Uterus (tissue), 3 donors: ENCODE measurements at regions not wholly inside any gene's neighbourhood (a gene's known extent, or its start where the extent isn't known, plus 50 kb on each side); places are given as distances from the start of the nearest gene placed in this dataset.

Source experiments
- DNase-seq, 2 donors: peaks; one replicate each; pipeline ENCODE4 v3.0.0-alpha.2; 2019 to 2020
- H3K27ac ChIP-seq, 2 donors: fragments of 200-600 bp; sonication (generic); 1 replicate in 1 of 2; 2 replicates in 1 of 2; pipeline ENCODE4 v1.5.1; 2016 to 2018
- H3K27me3 ChIP-seq, 2 donors: fragments of 200-600 bp; sonication (generic); one replicate each; pipeline ENCODE4 v1.5.1; 2018 to 2019; ENCODE audit warnings: control low read depth in 1 of 2
- H3K36me3 ChIP-seq, 2 donors: fragments of 200-600 bp; sonication (generic); one replicate each; pipeline ENCODE4 v1.5.1; 2019; ENCODE audit warnings: control low read depth in 1 of 2
- H3K4me1 ChIP-seq, 2 donors: fragments of 200-600 bp; sonication (generic); one replicate each; pipeline ENCODE4 v1.5.1; 2018 to 2019; ENCODE audit warnings: control low read depth in 1 of 2
- H3K4me3 ChIP-seq, 2 donors: fragments of 200-600 bp; sonication (generic); 1 replicate in 1 of 2; 2 replicates in 1 of 2; pipeline ENCODE4 v1.5.1; 2018 to 2019; ENCODE audit warnings: mild to moderate bottlenecking in 1 of 2
- H3K9me3 ChIP-seq, 2 donors: fragments of 200-600 bp; sonication (generic); one replicate each; pipeline ENCODE4 v1.5.1; 2019; ENCODE audit warnings: control low read depth in 1 of 2
- CTCF ChIP-seq, 4 experiments: fragments of 200-600 bp in 2 of 4; fragments of 450-650 bp in 2 of 4; sonication (generic) in 2 of 4; IDR thresholded peaks; one replicate each; pipeline ENCODE4 v1.5.1; 2016 to 2019; ENCODE audit warnings: antibody characterized with exemption in 4 of 4, mild to moderate bottlenecking in 2 of 4, moderate library complexity in 1 of 4
- POLR2A ChIP-seq, 2 donors: fragments of 450-650 bp; IDR thresholded peaks; one replicate each; pipeline ENCODE4 v1.6.1; 2016; ENCODE audit warnings: antibody characterized with exemption in 2 of 2, mild to moderate bottlenecking in 1 of 2, moderate library complexity in 1 of 2
- intact Hi-C: fragments of 100-400 bp; cut with DNase I; formaldehyde crosslinking; loops from one replicate; pipeline ENCODE4 v1.15.1; 2023; ENCODE audit warnings: low total_unique reads
- donor health status: DM: yes; HTN: yes; CAD: no.

DNA sequence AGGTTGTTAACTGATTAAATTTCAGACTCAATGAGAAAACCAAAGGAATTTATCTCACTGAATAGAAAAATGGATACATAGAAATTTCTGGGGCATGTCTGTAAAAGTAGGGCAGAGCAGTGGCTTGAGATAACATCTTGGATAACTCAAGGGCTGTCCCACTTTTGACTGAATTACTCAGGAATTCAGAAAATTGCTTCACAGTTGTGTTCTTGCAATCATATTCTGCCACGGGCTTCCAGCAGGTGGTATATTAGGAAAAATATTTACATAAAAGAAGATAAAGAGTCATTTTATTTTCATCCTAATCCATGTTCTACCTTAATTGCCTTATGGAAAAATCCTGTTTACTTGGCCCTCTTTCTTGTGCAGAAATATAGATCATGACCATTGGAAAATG is 156.4 kb upstream of the AKIRIN2 start:
- H3K36me3 ChIP-seq = no peaks in the 10 kb centered on the region
- intact Hi-C loops = no loop called here
- no peaks in the 10 kb centered on the region for H3K9me3 ChIP-seq

GRCh38 chr6:87851674-87852299 is 149.8 kb upstream of the AKIRIN2 start:
- H3K9me3 ChIP-seq = no peaks in the 10 kb centered on the region
- no peaks in the 10 kb centered on the region for H3K4me1 ChIP-seq
- H3K36me3 ChIP-seq = no peaks in the 10 kb centered on the region
- TF ChIP-seq CTCF (IDR thresholded peaks at IDR 0.05) = no peak
- intact Hi-C loops = no loop called here
- no peak overlapping the region for H3K27ac ChIP-seq
- no peak for DNase-seq
- no peaks in the 10 kb centered on the region for H3K27me3 ChIP-seq
- no peak overlapping the region for H3K4me3 ChIP-seq

More for the DNA sequence above, 156.4 kb upstream of the AKIRIN2 start:
- TF ChIP-seq POLR2A (IDR thresholded peaks at IDR 0.05) (no peak), CTCF (IDR thresholded peaks at IDR 0.05) (no peak)
- H3K4me3 ChIP-seq = no peak overlapping the region
- no peaks in the 10 kb centered on the region for H3K4me1 ChIP-seq
- H3K27ac ChIP-seq = no peak overlapping the region
- no peaks in the 10 kb centered on the region for H3K27me3 ChIP-seq
- DNase-seq = no peak

- Histone ChIP-seq H3K4me3 (no peak overlapping the region), H3K27ac (no peak overlapping the region), H3K27me3 (no peaks in the 10 kb centered on the region), H3K9me3 (no peaks in the 10 kb centered on the region), H3K4me1 (no peaks in the 10 kb centered on the region), H3K36me3 (no peaks in the 10 kb centered on the region)
- intact Hi-C loops = no loop called here
- DNase-seq = no peak
- no peak for TF ChIP-seq POLR2A (IDR thresholded peaks at IDR 0.05)
- no peak for TF ChIP-seq CTCF (IDR thresholded peaks at IDR 0.05)
Measured at GRCh38 chr6:87848616-87849015, 146.6 kb upstream of the AKIRIN2 start.

DNA sequence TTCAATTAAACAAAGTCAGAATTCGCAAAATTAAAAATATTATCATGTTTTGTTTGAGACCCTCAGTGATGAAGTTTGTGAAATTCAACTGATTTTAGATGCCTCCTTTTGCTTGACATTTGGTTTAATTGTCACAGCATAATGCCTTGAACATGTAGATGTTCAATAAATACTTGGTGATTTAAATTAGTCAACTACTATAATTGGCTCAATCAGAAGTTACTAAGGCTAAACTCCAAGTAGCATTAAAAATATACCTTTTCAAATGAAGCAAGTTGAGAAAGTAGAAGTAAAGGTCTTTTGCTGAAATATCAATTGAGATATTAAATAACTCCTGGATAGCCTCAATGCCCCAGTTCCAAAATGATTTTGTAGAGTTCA is 145.8 kb upstream of the AKIRIN2 start:
- Histone ChIP-seq H3K36me3 (no peaks in the 10 kb centered on the region), H3K4me1 (no peaks in the 10 kb centered on the region), H3K9me3 (no peaks in the 10 kb centered on the region), H3K27me3 (no peaks in the 10 kb centered on the region), H3K4me3 (no peak overlapping the region), H3K27ac (no peak overlapping the region)
- TF ChIP-seq CTCF (IDR thresholded peaks at IDR 0.05) = no peak
- TF ChIP-seq POLR2A (IDR thresholded peaks at IDR 0.05) = no peak
- intact Hi-C loops = no loop called here
- DNase-seq = no peak

DNA sequence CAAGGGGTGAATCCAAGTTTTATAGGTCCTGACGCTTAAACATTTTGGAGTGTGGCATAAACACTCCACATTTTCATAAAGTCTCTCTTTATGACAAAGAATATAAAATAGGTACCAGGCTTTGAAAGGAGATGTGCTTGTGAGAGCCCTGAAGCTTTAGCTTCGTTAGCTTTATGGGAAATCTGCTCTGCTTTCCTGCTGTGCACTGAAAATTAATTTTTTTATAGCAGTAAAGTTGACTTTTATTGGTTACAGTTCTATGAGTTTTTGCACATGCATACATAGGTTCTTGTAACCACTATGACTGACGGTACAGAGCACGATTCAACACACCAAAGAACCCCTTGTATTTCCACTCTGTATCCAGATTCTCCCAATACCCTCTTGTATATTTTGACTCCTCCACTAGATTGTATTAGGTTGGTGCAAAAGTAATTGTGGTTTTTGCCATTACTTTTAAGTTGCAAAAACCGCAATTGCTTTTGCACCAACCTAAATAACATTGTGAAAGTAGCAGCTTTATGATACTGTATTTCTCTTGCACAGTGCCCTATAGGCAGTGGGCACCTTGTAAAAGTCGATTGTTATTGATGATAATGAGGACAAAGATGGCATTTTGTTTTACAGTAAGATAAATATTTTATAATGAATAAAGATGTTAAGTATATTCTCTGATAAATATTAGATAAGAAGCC is 145.2 kb upstream of the AKIRIN2 start:
- Histone ChIP-seq H3K27ac (no peak overlapping the region), H3K9me3 (no peaks in the 10 kb centered on the region), H3K36me3 (no peaks in the 10 kb centered on the region), H3K4me1 (no peaks in the 10 kb centered on the region), H3K4me3 (no peak overlapping the region), H3K27me3 (no peaks in the 10 kb centered on the region)
- intact Hi-C loops = no loop called here
- TF ChIP-seq CTCF (IDR thresholded peaks at IDR 0.05) = no peak
- TF ChIP-seq POLR2A (IDR thresholded peaks at IDR 0.05) = no peak
- no peak for DNase-seq
